ENCODE measurements at regions not wholly inside any gene's neighbourhood (a gene's known extent, or its start where the extent isn't known, plus 50 kb on each side); places are given as distances from the start of the nearest gene placed in this dataset.

DNA sequence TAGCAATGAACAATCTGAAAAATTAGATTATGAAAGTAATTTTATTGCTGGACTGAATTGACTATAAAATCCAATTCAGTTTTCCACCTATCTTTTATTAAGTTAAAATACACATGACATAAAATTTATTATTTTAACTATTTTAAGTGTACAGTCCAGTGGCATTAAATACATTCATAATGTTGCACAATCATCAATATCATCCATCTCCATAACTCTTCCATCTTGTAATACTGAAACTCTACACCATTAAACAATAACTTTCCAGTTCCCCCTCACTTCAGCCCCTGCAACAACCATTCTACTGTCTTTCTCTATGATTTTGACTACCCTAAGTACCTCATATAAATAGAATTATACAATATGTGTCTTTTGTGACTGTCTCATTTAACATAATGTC lies 200.6 kb upstream of the ITGA1 start:
- TF ChIP-seq CTCF (IDR thresholded peaks at IDR 0.05), result no peak
- H3K4me2 ChIP-seq (ENCODE audit: low read length), result no peak overlapping the region

DNA sequence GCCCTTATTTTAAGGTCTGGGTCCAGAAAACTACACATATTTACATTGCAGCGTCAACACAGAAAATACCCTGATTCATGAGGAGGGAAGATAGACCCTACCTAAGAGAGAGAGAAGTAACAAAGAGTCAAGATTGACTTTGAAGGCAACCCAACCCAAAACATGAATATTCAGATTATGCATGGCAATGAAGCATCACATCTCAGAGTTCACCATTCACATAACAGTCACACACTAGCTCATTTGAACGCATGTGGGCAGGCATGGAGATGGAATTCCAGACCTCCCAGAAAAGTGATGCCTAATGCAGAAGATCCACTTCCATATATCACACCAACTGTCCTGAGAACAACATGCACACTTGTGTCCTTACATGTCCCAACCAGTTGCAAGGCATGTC lies 190.1 kb upstream of the ITGA1 start:
- no peak overlapping the region for H3K4me3 ChIP-seq (ENCODE audit: low read depth, low read length)
- H3K27ac ChIP-seq, result no peak overlapping the region
- no peaks in the 10 kb centered on the region for H3K9me3 ChIP-seq (ENCODE audit: control insufficient read depth, low read length)
- H3K79me2 ChIP-seq, result no peaks in the 10 kb centered on the region
- H3K4me1 ChIP-seq, result peaks cover 8% of the 10 kb centered on the region
- no peaks in the 10 kb centered on the region for H3K27me3 ChIP-seq (ENCODE audit: control insufficient read depth, insufficient read depth, low read length)
- no peak overlapping the region for H2AFZ ChIP-seq
- no peak overlapping the region for H3K4me2 ChIP-seq (ENCODE audit: low read length)
- H3K9ac ChIP-seq, result no peak overlapping the region
- no peak for TF ChIP-seq CTCF (IDR thresholded peaks at IDR 0.05)
- H3K36me3 ChIP-seq (ENCODE audit: control insufficient read depth, insufficient read depth, low read length), result no peaks in the 10 kb centered on the region

More for the DNA sequence above, 200.6 kb upstream of the ITGA1 start:
- no peaks in the 10 kb centered on the region for H3K27me3 ChIP-seq (ENCODE audit: control insufficient read depth, insufficient read depth, low read length)
- H3K27ac ChIP-seq, result no peak overlapping the region
- no peaks in the 10 kb centered on the region for H3K4me1 ChIP-seq
- H3K9me3 ChIP-seq (ENCODE audit: control insufficient read depth, low read length), result no peaks in the 10 kb centered on the region
- H3K36me3 ChIP-seq (ENCODE audit: control insufficient read depth, insufficient read depth, low read length), result no peaks in the 10 kb centered on the region
- H3K79me2 ChIP-seq, result no peaks in the 10 kb centered on the region
- H2AFZ ChIP-seq, result no peak overlapping the region
- H3K9ac ChIP-seq, result no peak overlapping the region
- H3K4me3 ChIP-seq (ENCODE audit: low read depth, low read length), result no peak overlapping the region

- Histone ChIP-seq H3K4me1 (peaks cover 8% of the 10 kb centered on the region), H2AFZ (peak overlapping the region; percentile 45), H3K9ac (no peak overlapping the region), H3K27me3 (ENCODE audit: control insufficient read depth, insufficient read depth, low read length) (no peaks in the 10 kb centered on the region), H3K36me3 (ENCODE audit: control insufficient read depth, insufficient read depth, low read length) (no peaks in the 10 kb centered on the region), H3K79me2 (no peaks in the 10 kb centered on the region), H3K27ac (no peak overlapping the region), H3K4me3 (ENCODE audit: low read depth, low read length) (no peak overlapping the region), H3K9me3 (ENCODE audit: control insufficient read depth, low read length) (no peaks in the 10 kb centered on the region), H3K4me2 (ENCODE audit: low read length) (peak overlapping the region; percentile 27)
- TF ChIP-seq CTCF (IDR thresholded peaks at IDR 0.05), result no peak
Observed at GRCh38 chr5:52598968-52599367, 188.7 kb upstream of the ITGA1 start.

DNA sequence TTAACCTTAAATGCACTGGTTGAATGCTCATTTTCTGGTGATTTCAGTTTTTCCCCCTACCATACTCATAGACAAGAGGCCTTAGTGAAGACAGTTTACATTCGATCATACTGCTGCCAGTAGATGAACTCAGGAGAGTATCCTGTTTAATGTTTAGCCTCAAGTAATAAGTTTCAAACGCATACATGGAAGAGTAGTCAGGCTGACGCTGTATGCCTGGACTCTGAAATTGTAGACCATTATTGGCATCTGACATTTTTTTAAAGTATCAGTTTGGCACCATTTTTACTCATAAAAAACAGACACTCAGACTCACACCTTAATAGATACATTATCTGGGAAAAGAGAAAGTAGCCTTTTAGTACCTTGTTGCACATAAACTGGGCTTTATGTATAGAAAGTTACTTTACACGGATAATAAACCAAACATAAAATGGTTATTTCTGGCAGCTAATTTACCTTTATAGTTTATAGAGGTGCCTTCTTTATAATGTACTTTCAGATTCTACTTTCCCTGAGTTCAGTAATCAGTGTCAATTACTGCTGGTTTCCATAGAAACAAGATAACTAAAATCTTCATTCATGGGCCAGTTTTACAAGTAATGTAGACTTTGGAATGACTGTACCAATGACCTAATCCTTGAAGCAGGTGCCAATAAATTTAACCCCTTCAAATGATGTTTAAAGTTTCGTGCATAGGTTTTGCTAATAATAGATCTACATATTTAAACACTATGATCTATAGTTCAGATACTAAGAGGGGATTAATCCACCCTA lies 183.8 kb upstream of the ITGA1 start:
- Histone ChIP-seq H3K27ac (no peak overlapping the region), H3K4me3 (ENCODE audit: low read depth, low read length) (no peak overlapping the region), H3K4me2 (ENCODE audit: low read length) (no peak overlapping the region), H2AFZ (no peak overlapping the region), H3K79me2 (no peaks in the 10 kb centered on the region), H3K27me3 (ENCODE audit: control insufficient read depth, insufficient read depth, low read length) (no peaks in the 10 kb centered on the region), H3K9me3 (ENCODE audit: control insufficient read depth, low read length) (no peaks in the 10 kb centered on the region), H3K9ac (no peak overlapping the region), H3K4me1 (peaks cover 8% of the 10 kb centered on the region), H3K36me3 (ENCODE audit: control insufficient read depth, insufficient read depth, low read length) (no peaks in the 10 kb centered on the region)
- no peak for TF ChIP-seq CTCF (IDR thresholded peaks at IDR 0.05)
